ENCODE measurements at regions not wholly inside any gene's neighbourhood (a gene's known extent, or its start where the extent isn't known, plus 50 kb on each side); places are given as distances from the start of the nearest gene placed in this dataset.
"Not testable (repeated sequence)": the region's sequence is repeated elsewhere in the genome, so short reads cannot be mapped to it uniquely, and the experiment has no call there.

GRCh38 chr10:131824371-131825149, 76.2 kb upstream of the PPP2R2D start:
- DNase-seq, result no peak

DNA sequence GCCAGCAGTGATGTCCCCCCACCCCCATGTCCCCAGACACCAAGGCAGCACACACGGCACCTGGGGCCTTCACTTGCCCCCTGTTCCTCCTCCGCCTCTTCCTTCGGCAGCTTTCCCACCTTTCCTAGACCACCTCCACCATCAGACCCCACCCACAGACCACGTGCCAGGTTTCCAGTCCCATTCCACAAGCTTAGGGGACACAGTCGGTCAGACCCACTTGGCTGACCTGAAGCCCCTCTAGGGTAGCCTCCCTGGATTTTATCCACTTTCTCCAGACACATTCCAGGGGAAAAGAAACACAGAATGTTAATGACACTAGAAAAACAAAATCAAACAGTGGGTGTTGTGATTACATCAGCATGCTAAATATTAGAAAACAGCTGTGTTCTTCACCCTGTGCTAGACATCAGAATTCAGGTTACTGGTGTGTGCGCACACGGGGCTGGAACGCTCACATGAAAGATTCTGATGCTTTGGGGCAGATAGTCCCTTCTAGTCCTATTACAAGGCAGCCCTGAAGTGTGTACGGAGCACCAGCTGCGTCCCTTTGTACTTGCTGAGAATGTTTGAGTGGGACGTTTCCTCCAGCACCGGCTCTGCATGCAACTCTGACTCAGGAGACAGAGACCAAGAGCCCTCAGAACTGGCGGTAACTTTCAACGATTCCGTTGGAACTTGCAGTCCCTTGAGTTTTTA, 75.5 kb upstream of the PPP2R2D start:
- DNase-seq, result no peak

- DNase-seq, result no peak
Measured at GRCh38 chr10:131825960-131826650, 74.7 kb upstream of the PPP2R2D start.

- no peak for DNase-seq
Measured at GRCh38 chr10:131829156-131829930, 71.5 kb upstream of the PPP2R2D start.

DNA sequence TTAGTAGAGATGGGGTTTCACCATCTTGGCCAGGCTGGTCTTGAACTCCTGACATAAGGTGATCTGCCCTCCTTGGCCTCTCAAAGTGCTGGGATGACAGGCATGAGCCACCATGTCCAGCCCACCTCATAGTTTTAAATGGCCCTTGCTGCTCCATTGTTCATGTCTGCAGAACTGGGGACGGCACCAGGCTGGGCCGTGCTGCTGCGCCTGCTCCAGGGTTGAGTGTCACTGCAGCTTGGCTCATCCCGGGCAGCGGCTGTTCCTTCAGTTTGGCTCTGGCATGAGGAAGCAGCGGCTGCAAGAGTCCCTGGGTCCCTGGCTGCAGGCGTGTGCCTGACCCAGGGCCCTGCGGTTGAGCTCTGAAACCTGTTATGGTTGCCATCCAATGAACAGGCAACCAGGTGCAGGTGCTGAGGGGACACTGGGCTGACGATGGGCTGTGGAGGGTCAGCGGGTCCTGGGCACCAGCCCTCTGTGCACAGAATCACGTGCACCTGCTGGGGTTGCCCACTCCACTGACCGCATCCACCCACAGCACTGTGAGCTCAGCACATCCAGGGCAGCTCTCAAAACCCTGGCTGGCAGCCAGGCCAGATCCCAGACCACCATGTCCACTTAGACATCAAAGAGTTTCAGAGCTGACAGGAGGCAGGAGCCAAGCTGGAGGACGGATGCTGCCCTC, 70.2 kb upstream of the PPP2R2D start:
- no peak for DNase-seq

DNA sequence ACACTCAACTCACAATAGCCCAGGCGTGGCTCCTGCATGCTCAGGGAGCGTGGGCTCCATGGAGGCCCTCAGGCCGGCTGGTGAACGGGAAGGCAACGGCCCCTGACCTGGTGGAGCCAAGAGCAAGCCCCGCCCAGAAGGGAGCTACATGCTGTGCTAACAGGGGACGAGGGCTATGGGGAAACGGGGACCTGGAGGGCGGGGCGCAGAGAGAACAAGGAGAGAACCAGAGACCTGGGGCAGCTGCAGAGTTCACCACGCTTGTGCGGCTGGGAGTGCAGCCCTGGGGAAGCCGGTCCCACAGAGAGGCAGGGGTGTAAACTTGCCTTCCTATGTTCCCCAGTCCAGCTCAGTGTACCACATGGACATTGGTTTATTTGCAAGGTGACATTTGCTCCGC, 69.2 kb upstream of the PPP2R2D start:
- DNase-seq, result no peak

- no peak for DNase-seq
Measured at GRCh38 chr10:131832056-131832685, 68.6 kb upstream of the PPP2R2D start.

GRCh38 chr10:131833013-131833412, 67.8 kb upstream of the PPP2R2D start:
- no peak for DNase-seq

DNA sequence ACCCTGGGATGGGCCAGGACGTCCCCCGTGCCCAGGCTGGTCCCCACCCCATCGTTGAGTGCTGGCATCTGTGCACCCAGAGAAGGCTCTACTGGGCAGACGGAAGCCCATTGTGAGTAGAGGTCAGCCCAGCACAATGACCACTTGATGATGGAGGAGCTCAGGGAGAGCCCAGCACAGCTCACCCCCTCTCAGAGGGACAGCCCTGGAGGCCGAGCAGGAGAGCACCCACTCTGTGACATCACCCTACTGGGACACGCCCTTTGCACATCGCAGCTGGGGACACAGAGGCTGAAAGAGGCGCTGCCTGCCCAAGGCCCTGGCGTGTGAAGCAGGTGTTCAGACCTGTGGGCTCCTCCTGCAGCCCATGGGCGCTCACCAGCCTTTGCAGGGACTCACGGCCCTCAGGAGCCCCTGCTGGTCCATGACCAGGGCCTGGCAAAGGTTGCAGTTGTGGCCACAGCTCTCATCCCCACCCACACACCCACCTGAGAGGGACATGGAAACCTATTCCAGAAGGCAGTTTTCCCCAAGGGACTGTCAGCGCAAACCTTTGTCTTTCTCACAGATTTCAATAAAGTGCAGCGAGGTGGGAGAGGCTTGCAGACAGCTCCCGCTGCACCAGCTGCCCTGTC, 67.2 kb upstream of the PPP2R2D start:
- no peak for DNase-seq

DNA sequence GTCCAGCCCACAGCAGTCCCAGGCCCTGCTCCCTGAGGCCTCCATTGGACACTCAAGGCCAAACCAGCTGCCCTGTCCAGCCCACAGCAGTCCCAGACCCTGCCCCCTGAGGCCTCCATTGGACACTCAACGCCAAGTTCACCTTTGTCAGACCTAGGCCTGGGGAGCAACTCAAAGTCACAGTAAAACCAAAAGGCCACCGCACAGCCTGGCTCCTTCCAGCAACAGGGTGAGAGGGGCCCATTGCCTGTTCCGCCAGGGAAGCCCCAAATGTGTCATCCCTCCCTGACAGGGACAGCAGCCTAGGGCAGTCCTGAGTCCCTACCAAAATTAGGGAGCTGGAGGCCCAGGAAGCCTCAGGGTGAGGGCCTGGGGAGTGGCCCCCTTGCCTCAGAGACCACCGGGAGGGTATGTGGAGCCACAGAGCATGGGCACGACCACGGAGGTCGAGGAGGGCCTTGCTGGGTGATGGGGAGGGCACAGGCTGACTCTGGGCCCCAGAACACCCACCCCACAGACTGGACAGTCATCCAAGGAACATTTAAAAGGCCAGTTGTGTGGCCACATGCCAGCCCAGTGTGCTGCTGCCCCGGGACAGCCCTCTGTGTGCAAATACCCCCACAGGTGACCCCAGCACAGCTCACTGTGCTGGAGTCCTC, 66.5 kb upstream of the PPP2R2D start:
- DNase-seq, result no peak

DNA sequence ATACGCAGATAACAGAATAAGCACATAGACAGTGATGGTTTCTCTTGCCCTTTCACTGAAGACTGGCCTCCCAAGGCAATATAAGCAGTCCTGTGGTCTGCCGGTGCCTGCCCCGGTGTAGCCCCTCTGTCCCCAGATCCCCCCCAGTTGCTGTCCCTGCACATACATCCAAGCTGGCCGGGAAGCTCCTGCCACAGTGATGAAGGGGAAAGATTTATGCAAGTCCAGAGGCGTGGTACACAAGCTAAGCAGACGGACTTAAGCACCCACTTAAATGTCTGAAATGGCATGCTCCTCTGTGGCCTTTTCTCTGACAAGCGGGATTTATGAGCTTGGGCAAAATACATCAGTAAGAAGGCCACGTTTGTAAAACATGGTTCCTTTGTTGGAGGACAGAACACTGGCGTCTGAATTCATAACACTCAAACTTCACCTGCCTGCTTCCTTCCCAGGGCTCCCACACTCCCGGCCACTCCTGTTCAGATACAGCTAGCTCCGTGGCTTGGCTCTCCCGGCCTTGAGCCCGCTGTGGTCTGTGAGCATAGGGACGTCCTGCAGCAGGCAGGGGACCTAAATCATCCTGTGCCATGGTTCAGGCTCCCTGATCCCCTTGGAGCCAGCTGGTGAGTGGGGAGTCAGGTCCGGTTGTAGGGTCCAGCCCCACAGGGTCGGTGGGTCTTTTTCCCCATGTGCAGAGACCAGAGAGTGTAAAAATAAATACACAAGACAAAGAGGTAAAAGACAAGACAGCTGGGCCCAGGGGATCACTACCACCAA, 61.7 kb upstream of the PPP2R2D start:
- no peak for DNase-seq

DNA sequence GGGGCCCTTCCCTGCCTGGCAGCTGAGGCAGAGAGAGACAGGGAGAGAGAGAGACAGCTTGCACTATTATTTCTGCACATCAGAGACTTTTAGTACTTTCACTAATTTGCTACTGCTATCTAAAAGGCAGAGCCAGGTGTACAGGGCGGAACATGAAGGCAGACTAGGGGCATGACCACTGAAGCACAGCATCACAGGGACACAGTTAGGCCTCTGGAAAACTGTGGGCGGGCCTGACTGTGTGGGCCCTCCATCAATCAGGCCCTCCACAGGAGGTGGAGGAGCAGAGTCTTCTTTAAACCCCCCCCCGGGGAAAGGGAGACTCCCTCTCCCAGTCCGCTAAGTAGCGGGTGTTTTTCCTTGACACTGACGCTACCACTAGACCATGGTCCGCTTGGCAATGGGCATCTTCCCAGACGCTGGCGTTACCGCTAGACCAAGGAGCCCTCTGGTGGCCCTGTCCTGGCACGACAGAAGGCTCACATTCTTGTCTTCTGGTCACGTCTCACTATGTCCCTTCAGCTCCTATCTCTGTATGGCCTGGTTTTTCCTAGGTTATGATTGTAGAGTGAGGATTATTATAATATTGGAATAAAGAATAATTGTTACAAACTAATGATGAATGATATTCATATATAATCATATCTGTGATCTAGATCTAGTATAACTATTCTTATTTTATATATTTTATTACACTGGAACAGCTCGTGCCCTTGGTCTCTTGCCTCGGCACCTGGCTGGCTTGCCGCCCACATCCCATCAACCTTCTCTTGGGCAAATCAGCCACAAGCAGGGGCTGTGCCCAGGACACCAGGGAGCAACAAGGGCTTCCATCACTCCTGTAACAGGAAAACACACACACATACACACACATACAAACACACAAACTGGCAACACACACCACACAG, 60.7 kb upstream of the PPP2R2D start:
- not testable (repeated sequence) for DNase-seq

DNA sequence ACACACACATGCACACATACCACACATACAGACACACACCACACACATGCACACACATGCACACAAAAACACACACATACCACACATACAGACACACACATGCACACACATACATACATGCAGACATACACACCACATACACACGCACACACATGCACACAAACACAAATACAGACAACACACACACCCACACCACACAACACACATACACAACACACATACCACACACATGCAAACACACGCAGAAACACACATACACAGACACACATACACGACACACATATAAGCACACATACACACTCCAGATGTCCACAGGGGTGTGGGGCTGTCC, 60.1 kb upstream of the PPP2R2D start:
- no peak for DNase-seq

DNA sequence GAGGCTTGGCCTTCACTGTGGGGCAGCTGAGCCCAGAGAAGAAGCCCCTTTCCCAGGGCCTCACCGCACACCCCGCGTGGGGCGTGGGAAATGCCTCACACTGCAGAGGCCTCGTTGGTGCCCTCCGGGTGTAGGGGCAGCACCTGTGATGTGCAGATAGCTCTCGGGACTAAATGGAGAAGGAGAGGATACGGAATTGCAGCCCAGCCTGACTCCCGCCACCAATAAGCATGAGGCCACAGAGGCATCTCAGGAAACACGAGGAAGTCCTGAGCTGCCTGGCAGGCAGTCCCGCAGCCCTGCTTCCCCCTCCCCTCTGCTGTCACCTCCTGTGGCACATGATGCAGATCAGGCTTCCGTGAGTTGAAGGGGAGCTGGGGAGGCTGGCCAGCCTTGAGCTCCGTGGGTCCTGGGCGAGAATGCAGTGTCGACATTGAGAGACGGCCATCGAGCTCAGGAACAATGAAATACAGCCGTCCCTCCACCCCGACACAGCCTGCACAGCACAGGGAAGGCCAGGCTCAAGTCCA, 59.6 kb upstream of the PPP2R2D start:
- DNase-seq, result no peak

DNA sequence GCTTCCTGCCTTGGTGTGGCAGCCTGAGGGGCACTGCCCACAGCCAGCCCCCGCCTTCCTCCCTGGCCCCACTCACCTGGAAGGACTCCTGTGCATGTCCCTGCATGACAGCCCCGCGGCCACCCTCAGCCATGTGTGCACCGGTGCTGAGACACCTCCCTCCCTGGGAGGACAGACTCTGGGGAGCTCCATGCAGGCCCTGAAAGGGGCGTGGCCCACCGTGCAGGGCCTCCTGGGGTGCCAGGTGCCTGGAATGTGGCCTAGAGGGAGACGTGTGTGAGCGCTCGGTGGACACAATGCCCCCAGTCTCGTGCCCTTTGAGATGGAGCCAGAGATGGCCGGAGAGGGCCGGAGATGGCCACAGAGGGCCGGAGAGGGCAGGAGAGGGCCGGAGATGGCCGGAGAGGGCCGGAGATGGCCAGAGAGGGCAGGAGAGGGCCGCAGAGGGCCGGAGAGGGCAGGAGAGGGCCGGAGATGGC, 59.1 kb upstream of the PPP2R2D start:
- DNase-seq, result no peak

DNA sequence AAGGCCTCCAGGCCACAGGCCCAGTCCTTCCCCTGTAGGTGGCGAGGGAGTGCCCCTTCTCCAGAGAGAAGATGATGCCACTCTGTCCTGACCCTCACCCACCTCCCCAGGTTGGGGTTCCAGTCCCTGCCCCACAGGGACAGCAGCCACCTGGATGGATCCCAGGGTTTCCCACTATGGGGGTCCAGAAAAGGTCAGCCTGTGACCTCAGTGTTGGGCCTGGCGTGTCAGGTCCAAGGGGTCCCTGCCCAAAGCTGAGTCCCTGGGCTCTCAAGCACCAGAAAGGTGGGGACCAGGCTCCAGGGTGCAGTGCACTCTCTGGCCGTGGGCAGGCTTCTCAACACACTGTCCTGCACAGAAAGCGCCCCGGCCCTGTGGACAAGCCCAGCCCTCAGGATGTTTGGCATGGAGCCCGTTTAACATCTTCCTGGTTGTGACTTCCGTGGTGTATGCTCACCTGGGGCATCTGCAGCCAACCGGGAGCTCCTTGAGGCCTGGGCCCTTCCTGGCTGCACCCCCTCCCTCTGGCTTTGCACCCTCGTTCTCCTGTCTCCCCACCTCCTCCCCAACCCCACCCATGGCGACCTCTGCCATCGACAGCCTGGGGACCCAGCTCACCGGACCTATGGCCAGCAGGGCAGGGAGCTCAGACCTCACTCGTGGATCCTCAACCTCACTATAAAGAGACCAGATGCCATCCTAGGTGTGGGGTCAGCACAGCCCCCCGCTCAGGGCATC, 58.3 kb upstream of the PPP2R2D start:
- no peak for DNase-seq

DNA sequence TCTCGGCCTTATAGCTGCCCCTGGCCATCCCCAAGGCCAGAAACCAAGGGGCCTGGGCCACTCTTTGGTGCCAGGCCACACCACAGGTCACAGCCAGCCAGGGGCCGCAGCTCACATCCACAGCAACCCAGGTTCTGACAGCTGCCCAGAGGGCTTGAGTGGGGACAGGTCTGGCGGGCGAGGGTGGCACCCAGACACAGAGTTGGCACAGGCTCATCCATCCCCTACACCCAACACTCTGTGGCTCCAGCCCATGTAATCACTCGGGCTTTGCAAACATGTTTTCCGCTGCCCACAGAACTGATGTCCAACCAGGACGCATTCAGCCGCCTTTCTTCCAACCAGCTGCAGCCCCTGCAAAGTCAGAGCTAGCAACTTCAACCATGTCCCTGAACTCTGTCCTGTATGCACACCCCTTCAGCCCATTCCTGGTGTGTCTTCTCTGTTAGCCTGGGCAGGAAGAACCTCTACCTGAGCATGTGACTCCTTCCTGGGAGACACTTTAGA, 57.7 kb upstream of the PPP2R2D start:
- no peak for DNase-seq

DNA sequence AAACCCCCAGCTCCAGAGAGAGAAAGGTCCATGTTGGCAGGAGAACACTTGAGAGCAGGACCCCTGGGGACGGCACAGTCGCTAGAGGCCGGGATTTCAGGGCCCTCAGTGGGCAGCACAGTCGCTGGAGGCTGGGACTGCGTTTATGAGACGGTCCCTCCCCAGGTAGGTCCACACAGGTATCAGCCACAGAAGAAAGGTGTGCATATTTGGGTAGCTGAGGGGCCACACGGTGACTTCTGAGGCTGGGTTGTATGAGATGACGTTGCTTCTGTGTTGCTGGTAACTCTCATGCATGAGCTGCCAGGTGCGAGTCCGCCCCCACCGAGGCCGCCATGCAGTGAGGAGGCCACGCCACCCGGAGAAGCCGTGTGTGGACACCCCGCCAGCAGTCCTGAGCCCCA, 56.9 kb upstream of the PPP2R2D start:
- DNase-seq, result no peak
